Muscle layer of duodenum (tissue), 2 donors: ENCODE measurements at regions not wholly inside any gene's neighbourhood (a gene's known extent, or its start where the extent isn't known, plus 50 kb on each side); places are given as distances from the start of the nearest gene placed in this dataset.
"Not testable (repeated sequence)": the region's sequence is repeated elsewhere in the genome, so short reads cannot be mapped to it uniquely, and the experiment has no call there.

Experiments
- H3K27ac ChIP-seq: one replicate; pipeline ENCODE4 v1.7.0; 2013; ENCODE audit warnings: mild to moderate bottlenecking, low read length
- H3K27me3 ChIP-seq: one replicate; pipeline ENCODE4 v1.7.0; 2013; ENCODE audit warnings: low read depth, mild to moderate bottlenecking, control low read depth, low read length
- H3K36me3 ChIP-seq, 2 donors: one replicate each; pipeline ENCODE4 v1.7.0; 2013; ENCODE audit warnings: low read length in 2 of 2, control low read depth in 1 of 2, mild to moderate bottlenecking in 1 of 2; ENCODE audit not compliant: insufficient read depth in 2 of 2, control insufficient read depth in 1 of 2
- H3K4me1 ChIP-seq, 2 donors: one replicate each; pipeline ENCODE4 v1.7.0; 2013; ENCODE audit warnings: low read length in 2 of 2, mild to moderate bottlenecking in 2 of 2, control low read depth in 1 of 2, moderate library complexity in 1 of 2; ENCODE audit not compliant: insufficient read depth in 2 of 2, control insufficient read depth in 1 of 2
- H3K4me3 ChIP-seq, 2 donors: one replicate each; pipeline ENCODE4 v1.7.0; 2013; ENCODE audit warnings: low read length in 2 of 2, low read depth in 1 of 2, mild to moderate bottlenecking in 1 of 2
- H3K9me3 ChIP-seq, 2 donors: one replicate each; pipeline ENCODE4 v1.7.0; 2013; ENCODE audit warnings: low read length in 2 of 2, control low read depth in 1 of 2, mild to moderate bottlenecking in 1 of 2; ENCODE audit not compliant: control insufficient read depth in 1 of 2
- donor health status: healthy.

GRCh38 chr12:114579389-114579788, 104.6 kb downstream of the TBX3 start:
- Histone ChIP-seq H3K27ac (no peak overlapping the region), H3K9me3 (no peaks in the 10 kb centered on the region), H3K4me3 (no peak overlapping the region), H3K27me3 (no peaks in the 10 kb centered on the region), H3K36me3 (no peaks in the 10 kb centered on the region), H3K4me1 (no peaks in the 10 kb centered on the region)

- no peaks in the 10 kb centered on the region for H3K4me1 ChIP-seq
- H3K4me3 ChIP-seq: no peak overlapping the region
- no peaks in the 10 kb centered on the region for H3K9me3 ChIP-seq
- H3K36me3 ChIP-seq: no peaks in the 10 kb centered on the region
- H3K27ac ChIP-seq: no peak overlapping the region
- no peaks in the 10 kb centered on the region for H3K27me3 ChIP-seq
Observed at GRCh38 chr12:114562654-114563053, 121.3 kb downstream of the TBX3 start.

DNA sequence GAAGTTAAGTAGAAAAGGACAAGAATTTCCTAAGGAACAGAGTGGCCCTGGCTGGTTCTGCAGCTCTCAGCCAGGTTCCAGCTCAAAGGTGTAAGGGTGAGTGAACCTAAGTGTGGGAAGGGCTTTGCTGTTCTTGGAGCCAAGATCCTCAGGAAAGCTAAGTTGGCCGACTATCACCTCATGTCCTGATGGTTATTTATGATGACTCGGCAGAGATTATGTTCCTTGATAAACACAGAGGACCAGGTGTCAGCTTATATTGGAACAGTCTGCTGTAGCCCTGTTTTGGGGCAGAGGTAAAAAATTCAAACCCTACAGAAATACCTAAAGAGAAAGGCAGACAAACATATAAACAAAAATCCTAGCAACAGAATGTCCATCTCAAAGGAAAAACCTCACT, 128.5 kb downstream of the TBX3 start:
- Histone ChIP-seq H3K27me3 (no peaks in the 10 kb centered on the region), H3K36me3 (no peaks in the 10 kb centered on the region), H3K4me3 (no peak overlapping the region), H3K4me1 (no peaks in the 10 kb centered on the region), H3K9me3 (no peaks in the 10 kb centered on the region), H3K27ac (no peak overlapping the region)

DNA sequence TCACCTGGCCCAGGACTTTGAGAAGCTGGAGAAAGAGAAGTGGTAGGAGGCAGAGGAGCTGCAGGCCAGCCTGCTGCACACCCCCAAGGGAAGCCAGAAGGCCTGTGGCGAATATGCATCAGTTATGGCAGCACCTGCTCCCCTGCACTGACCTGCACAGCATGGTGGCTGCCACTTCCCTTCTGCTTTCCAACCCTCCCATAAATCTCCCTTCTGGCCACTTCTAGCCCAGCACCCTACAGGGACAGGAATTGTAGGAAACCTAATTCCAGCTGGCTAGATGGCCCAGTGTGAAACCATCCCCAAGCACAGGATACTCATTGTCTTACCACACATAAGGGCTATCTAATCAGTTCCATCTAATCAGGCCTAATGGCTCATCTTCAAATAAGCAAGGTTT, 136.3 kb downstream of the TBX3 start:
- H3K9me3 ChIP-seq: no peaks in the 10 kb centered on the region
- no peaks in the 10 kb centered on the region for H3K4me1 ChIP-seq
- H3K36me3 ChIP-seq: no peaks in the 10 kb centered on the region
- no peak overlapping the region for H3K4me3 ChIP-seq
- H3K27ac ChIP-seq: no peak overlapping the region
- no peaks in the 10 kb centered on the region for H3K27me3 ChIP-seq

DNA sequence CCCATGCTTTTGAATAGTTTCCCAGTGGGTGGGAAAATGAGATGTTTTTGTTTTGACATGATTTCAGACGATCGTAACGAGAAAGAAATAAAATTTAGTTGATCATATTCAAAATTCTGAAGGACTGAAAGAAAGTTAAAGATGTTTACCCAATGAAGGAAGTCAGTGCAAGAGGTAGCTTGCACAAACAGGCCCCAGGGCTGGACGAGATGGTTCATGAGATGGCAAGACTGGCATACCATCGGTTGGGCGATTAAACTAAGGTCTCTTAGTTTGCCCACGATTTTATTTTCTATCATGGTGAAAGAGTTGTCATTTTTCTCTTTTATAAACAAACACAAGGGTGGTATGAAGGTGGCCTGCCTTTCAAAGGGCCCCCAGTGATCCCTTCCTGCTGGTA, 124.5 kb upstream of the TBX5 start:
- H3K27me3 ChIP-seq: no peaks in the 10 kb centered on the region
- H3K27ac ChIP-seq: no peak overlapping the region
- no peaks in the 10 kb centered on the region for H3K9me3 ChIP-seq
- no peaks in the 10 kb centered on the region for H3K4me1 ChIP-seq
- no peak overlapping the region for H3K4me3 ChIP-seq
- H3K36me3 ChIP-seq: no peaks in the 10 kb centered on the region

DNA sequence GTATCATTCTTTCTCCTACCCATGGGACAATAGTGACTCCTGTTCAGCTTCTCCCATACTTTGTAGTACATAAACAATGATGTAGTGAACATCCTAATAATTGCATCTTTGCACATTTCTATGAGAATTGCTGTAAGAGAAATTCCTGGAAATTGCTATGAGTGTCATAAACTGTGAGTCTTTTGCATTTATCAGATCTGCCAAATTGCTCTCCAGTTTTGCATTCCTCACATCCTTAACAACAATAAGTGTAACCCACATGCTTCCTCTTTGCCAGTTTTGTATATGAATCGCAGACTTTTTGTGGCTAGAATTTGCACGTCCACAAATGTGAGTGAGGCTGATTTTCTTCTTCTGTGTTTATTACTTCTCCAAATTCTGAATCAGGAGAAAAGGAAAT, 124.0 kb upstream of the TBX5 start:
- H3K27ac ChIP-seq: no peak overlapping the region
- H3K27me3 ChIP-seq: no peaks in the 10 kb centered on the region
- no peaks in the 10 kb centered on the region for H3K36me3 ChIP-seq
- H3K4me1 ChIP-seq: no peaks in the 10 kb centered on the region
- H3K9me3 ChIP-seq: peaks cover 0 to 3% of the 10 kb centered on the region in 2 donors
- no peak overlapping the region for H3K4me3 ChIP-seq

DNA sequence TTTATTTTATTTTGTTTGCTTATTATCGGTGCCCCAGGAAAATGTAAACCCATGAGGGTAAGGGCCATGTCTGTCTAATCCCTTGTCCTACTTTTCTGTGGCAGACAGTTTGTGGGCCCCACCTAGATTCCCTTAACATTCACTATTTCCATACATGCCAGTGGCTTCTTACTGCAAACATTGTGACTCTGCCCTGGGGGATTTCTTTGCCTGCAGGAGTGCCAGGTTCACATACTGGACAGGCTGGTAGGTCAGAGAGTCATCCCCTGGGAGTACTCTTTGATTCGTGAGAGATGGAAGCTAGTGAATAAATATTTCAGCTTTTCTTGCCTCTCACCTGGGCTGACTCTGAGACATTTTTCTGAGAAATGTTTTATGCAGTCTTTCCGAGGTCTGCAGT, 122.8 kb upstream of the TBX5 start:
- Histone ChIP-seq H3K9me3 (peaks cover 0 to 3% of the 10 kb centered on the region in 2 donors), H3K27ac (no peak overlapping the region), H3K36me3 (no peaks in the 10 kb centered on the region), H3K27me3 (no peaks in the 10 kb centered on the region), H3K4me3 (no peak overlapping the region), H3K4me1 (no peaks in the 10 kb centered on the region)

DNA sequence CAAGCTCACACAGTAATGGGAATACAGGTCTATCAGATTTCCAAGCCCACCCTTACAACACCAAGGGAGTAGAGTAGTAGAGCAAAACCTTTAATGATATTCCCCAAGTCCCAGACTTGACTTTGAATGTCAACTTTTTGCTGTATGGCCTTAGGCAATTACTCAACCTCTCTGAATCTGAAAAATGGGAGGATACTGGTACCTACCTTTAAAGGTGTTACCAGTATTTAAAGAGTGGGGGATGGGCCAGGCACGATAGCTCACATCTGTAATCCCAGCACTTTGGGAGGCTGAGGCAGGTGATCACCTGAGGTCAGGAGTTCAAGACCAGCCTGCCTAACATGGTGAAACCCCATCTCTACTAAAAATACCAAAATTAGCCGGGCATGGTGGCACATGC, 115.2 kb upstream of the TBX5 start:
- not testable (repeated sequence) for H3K9me3 ChIP-seq, H3K27ac ChIP-seq, H3K4me1 ChIP-seq, H3K36me3 ChIP-seq, H3K27me3 ChIP-seq, H3K4me3 ChIP-seq

GRCh38 chr12:114512351-114512750, 106.4 kb upstream of the TBX5 start:
- Histone ChIP-seq H3K9me3 (no peaks in the 10 kb centered on the region), H3K36me3 (no peaks in the 10 kb centered on the region), H3K4me1 (no peaks in the 10 kb centered on the region), H3K27me3 (no peaks in the 10 kb centered on the region), H3K4me3 (no peak overlapping the region), H3K27ac (no peak overlapping the region)

DNA sequence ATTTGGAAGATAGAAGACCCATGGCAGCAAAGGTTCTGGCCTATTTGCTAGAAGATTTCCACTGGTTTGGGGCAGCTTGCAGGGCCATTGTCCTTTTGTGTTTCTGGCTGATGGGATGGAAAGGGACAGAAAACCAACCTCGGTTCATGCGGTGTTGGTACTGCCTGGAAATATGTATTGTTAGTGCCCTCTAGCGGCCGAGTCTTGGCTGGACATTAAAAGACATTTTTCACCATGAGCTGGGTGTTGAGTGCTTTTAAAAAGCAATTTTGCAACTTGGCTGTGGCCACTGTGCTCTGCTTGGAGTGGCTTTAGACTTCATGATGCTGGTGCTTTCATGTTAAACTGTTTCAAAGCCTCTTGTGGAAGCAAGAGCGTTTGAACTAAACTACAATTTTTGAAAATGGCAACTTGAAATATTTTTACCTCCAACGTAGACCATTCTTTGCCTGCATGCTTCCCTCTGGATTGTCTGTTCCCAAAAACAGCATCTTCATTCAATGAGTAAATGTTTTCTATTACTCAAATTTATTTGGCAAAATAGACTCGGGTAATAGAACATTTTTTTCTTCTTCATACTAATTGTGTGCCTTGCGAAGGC, 102.7 kb upstream of the TBX5 start:
- Histone ChIP-seq H3K36me3 (no peaks in the 10 kb centered on the region), H3K27me3 (no peaks in the 10 kb centered on the region), H3K4me3 (no peak overlapping the region), H3K27ac (no peak overlapping the region), H3K9me3 (no peaks in the 10 kb centered on the region), H3K4me1 (no peaks in the 10 kb centered on the region)

GRCh38 chr12:114506651-114507050, 100.7 kb upstream of the TBX5 start:
- Histone ChIP-seq H3K27ac (no peak overlapping the region), H3K4me1 (no peaks in the 10 kb centered on the region), H3K36me3 (no peaks in the 10 kb centered on the region), H3K9me3 (no peaks in the 10 kb centered on the region), H3K27me3 (no peaks in the 10 kb centered on the region), H3K4me3 (no peak overlapping the region)

DNA sequence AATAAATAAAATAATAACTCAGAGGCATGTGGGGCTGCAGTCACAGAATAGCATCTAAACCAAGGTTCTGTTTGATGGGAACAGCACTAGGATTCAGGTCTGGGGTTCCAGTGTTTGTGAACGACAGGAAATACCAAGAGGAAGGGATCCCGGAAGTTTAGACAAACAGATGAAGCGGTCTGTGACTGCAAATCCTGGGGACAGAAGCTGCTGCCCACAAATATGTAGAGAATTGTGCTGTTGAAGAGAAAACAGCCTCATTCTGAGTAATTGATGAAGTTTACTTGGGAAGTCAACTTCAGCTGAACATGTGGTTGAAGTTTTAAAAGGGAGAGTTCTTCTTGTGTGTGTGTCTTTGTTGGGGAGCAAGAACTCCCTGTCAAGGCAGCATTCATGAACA, 98.4 kb upstream of the TBX5 start:
- Histone ChIP-seq H3K27ac (no peak overlapping the region), H3K27me3 (no peaks in the 10 kb centered on the region), H3K4me1 (no peaks in the 10 kb centered on the region), H3K9me3 (no peaks in the 10 kb centered on the region), H3K36me3 (no peaks in the 10 kb centered on the region), H3K4me3 (no peak overlapping the region)
